CD4-positive, alpha-beta T cell treated with Interleukin-1 beta for 1 hour (primary cell): ENCODE measurements at regions not wholly inside any gene's neighbourhood (a gene's known extent, or its start where the extent isn't known, plus 50 kb on each side); places are given as distances from the start of the nearest gene placed in this dataset.

ENCODE experiments used
- DNase-seq, 2 donors: peaks; one replicate each; pipeline ENCODE4 v3.0.0-alpha.2; 2020 to 2022

DNA sequence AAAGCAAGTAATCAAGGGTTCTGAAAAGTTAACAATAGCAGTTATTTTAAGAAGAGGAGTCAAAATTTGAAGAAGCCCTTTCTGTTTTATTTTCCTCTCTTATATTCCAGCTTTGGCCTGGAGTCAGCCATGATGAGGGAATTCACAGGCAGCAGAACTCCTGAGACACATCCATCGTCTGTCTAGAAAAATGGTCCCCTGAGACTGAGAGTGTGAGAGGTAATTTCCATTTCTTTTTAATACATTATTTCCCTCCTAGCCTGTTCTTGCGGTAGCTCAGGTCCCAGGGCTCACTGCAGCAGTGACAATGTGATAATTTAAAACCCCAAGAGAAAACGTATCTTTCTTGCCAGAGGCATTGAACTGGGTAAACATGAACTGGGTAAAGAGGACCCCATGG is 296.0 kb downstream of the SMOC2 start:
- no peak for DNase-seq

DNA sequence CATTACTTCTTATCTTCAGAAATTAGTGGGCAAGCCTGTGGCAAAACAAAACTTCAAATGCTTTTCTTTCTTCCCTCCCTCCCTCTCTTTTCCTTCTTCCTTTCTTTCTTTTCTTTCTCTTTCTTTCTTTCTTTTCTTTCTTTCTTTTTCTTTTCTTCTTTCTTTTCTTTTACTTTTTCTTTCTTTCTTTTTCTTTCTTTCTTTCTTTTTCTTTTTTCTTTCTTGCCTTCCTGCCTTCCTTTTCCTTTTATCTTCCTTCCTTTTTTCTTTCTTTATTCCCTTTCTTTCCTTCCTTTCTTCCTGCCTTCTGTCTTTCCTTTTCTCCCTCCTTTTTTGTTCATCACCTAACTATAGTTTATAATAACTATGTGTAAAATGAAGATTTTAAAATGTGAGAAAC is 295.1 kb downstream of the SMOC2 start:
- no peak for DNase-seq

DNA sequence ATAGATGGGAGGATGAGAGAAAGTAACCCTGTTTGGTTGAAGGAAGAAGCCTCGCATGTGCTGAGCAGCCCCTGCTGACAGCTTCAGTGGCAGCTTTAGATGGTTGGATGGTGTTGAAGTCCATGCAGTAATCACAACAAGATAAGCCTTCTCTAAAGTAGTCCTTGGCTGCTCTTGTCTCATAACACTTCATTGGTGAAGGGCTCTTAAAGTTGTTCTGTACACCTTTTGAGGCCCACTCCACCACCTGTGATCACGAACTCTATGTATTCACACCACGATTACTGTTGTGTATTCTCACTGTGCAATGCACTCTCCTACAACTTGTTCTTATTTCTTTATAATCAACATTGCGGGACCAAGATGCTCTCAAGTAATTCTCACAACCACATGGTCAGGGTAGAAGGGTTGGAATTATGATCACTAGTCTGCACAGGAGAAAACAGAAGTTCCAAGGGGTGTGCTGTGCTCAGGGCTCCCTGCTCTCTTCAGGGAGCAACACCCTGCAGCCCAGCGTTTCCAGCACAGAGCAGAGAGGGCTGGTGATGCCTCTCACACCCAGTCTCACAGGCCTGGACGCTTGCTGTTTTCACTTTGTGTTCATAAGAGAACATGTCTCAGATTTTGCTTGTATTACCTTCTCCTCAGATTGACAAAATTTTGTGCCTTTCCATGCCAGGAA is 294.4 kb downstream of the SMOC2 start:
- no peak for DNase-seq

DNA sequence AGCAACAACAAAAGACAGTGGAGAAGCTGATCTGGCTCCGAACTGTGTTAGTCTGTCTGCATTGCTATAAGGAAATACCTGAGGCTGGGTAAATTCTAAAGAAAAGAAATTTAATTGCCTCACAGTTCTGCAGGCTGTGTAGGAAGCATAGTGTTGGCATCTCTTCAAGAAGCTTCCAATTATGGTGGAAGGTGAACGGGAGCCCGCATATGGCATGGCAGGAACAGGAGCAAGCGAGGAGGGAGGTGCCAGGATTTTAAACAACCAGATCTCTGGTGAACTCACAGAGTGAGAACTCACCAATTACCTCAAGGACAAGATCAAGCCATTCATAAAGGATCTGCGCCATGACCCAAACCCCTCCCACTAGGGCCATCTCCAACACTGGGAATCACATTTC is 293.5 kb downstream of the SMOC2 start:
- DNase-seq, result no peak

DNA sequence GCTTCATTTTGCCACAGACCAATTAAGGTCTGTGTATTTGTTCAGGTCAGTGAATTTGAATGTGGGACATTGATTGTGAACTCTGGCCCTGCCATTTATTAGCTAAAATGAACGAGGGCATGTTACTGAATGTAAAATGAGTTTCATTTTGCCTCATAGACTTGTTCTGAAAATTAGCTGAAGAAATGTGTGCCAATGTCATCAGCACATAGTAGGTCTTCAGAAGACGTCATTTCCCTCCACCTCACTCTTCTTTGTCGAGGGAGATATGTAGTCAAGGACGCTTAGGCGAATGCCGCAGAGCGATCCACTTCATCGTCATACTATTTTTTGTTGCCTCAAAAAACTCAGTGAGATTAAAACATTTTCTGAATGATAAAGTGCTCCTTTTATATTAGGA is 291.7 kb downstream of the SMOC2 start:
- no peak for DNase-seq

DNA sequence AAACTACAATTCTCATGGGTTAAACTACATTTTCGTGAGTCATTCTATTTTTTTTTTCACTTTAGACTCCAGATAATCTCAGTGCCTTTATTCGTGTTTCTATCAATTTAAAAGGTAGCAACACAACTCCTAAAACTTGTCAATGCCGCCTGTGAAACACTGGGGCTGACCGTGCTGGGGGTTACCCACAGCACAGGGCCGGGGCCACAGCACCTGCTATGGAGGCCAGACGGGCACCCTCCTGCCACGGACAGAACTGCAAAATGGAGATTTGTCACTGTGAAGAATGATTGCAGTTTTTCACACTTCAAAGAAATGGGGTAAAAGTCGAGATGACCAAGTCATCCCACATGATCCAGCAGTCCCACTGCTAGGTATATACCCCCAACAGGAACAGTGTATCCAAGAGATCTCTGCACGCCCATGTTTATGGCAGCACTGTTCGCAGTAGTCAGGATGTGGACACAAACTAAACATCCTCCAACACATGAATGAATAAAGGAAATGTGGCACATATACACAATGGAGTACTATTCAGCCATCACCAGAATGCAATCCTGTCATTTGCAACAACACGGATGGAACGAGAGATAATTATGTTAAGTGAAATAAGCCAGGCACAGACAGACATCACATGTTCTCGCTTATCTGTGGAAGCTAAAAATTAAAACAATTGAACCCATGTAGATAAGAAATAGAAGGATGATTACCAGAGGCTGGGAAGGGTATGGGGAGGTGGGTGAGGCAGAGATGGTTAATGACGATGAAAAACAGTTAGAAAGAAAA is 290.1 kb downstream of the SMOC2 start:
- no peak for DNase-seq

DNA sequence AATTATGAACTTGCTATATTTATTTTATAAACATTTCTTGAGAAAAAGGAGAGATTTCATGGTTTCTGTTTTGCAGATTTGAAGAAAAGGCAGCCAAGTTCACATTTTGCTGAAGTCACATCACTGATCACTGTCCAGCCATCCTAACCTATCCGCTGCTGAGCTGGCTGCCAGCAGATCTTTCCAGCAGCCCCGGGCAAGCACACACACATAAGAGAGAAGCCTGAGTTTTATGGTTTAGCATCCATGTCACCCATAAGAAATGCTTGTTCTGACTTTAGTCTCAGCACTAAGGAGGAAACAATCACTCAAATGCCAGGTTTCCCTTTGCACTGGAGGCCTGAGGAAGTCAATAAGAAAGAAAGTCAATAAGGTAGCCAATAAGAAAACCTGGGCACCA is 287.1 kb downstream of the SMOC2 start:
- DNase-seq, result no peak

DNA sequence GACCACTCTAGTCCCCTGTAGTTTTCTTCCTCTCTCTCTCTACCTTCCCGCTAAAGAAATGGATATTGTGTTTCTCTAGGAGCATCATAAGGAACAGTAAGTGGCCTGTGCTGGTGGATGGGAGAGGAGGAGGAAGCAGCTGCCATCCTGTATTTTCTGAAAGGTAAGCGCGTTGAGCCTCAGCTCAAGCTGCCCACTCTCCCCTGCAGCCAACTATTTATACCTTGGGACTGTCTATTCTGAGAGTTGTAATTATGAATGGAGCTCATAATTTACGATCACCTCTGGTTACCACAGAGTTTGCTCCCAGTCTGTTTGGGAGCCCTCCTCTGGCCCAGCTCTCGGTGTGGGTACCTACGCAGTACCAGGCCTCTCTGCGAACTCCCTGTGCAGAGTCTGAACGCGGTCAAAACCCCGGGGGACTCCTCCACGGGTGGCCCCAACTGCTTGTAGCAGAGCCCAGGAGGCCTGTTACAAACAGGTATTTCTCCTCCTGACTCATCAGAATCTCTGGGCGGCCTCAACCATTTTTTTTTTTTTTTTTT is 285.4 kb downstream of the SMOC2 start:
- no peak for DNase-seq

DNA sequence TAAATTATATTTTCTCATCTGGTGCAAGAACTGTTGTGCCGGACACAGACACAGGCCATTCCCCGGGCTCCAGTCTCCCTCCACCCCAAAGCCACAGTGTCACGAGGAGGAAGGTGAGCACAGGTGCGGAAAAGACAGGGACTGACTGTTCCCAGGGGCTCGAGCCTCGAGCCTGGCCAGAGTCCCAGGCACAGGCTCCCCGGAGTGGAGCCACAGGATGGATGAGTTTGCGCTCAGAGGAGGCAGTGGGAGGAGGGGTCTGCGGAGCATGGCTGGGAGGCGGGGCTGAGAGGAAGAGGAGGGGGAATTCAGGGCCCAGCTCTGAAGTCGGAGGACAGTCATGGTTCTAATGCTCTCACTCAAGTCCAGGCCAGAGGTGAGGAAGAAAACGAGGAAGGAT is 284.8 kb downstream of the SMOC2 start:
- no peak for DNase-seq

DNA sequence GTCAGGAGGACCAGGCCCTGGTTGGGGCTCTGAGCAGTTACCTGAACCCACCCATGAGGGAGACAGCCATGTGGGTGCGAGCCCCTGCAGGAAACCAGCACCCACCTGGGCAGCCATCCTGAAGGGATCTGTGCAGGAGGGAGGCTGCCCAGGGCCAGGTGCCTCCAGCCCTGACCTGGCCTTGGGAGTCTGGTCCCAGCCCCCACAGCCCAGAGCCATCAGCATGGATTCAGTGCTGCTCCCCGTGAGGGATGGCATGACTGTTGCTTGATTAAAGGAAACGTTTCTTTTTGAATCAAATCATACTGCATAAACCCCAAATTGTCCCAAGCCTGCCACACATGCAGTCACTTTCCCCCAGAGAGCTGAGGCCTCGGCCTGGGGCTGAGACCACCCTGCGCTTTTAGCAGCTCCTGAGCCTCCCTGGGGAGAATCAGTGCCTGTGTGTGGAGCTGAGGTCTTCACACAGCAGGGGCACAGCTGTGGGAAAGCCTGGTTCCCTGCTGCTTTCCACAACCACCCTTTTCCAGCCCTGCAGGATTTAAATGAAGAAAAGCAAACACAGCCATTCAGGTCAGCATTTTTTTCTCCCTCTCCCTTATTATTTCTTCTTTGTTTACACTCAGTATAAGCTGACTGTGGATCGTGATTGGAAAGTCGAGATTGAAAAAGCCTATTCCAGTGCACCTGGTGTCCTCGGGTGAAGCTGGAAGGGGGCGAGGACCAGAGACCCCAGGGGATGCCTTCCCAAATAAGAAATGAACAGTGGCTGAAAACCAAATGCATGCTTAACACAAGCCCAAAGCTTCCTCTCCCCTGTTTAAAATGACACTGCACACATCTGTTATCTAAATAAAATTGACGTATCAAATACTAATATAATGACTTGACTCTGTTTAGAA is 283.9 kb downstream of the SMOC2 start:
- no peak for DNase-seq

DNA sequence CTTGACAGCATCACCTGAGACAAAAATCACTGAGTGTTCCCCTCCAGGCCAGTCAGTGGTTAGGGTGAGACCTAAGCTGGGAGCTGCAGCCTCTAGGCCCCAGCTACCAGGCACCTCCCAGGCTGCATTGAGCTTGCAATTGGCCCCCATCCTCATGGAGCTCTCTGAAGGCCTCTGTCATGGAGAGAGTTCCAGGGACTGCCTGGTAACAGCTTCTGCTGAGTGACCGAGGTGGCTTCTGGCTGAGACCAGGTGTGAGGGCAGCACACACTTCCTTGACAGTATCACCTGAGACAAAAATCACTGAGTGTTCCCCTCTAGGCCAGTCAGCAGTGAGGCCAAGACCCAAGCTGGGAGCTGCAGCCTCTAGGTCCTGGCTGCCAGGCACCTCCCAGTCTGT is 283.0 kb downstream of the SMOC2 start:
- DNase-seq, result no peak

DNA sequence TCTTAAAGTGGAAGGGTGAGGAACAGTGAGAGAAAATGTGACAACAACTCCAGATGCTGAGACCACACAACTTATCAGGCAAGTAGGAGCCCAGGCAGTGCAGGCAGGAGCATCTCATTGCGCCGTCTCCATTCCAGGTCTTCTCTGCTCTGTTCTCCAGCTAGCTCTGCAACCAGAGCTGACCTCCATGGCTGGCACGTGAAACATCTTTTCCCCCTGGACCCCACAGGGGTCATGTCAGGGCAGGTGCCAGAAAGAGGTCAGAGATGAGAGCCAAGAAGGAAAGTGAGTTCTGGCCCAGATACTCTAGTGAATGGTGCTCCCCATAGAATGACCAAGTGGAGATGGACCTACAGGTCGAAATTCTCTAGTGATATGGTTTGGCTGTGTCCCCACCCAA is 281.4 kb downstream of the SMOC2 start:
- DNase-seq, result no peak

DNA sequence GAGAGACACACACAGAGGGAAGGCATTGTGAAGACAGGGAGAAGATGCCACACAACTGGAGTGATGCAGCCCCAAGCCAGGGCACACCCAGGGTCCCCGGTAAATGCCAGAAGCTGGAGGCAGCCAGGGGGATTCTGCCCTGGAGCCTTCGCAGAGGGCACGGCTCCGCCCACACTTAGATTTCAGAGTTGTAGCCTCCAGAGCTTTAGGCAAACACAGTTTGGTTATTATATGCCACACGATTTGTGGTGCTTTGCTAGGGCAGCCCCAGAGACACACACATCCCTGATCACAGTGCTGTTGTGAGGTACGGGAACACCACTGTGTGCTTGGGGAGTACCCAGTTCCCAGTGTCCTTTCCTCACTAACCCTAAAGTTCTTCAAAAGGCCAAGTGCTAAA is 280.6 kb downstream of the SMOC2 start:
- DNase-seq, result no peak

DNA sequence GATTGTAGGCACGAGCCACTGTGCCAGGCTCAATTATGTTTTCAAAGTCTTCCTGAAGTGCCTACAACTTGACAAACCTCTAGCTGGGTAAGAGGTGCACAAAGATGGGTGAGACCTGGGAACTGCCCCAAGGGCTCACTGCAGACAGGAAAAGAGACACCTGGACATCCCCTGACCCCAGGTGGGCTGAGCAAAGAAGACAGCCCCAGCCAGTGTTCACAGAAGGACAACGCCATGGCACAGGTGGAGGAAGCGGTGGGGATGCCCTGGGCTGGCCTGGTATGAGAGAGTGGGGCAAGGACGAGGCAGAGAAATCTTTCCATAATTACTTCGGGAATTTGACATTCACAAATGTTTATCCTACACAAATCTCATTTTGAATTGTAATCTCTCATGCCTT is 278.9 kb downstream of the SMOC2 start:
- DNase-seq, result no peak

DNA sequence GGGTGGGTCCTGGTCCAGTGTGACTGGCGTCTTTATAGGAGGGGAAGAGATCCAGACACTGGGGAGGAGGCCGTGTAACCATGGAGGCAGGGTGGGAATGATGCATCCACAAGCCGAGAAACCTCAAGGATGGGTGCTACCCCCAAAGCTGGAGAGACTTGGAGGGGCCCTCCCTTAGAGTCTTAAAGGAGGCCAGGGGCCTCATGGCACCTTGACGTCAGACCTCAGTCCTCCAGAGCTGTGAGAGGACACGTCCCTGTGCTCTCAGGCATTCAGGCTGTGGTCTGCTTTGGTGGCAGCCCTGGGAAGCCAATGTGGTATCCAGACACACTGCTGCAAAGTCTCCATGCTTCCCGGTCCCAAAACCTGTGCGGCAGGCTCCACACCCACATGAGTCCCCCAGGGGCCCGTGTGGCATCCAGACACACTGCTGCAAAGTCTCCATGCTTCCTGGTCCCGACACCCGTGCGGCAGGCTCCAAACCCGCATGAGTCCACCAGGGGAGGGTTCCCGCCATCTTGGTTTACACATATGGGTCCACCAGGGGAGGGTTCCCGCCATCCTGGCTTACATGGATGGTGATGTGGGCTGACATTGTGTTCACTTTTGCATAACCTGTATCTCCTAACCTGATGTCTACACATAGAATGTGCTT is 278.0 kb downstream of the SMOC2 start:
- DNase-seq, result no peak
